Neuron (in vitro differentiated cells): ENCODE measurements at regions not wholly inside any gene's neighbourhood (a gene's known extent, or its start where the extent isn't known, plus 50 kb on each side); places are given as distances from the start of the nearest gene placed in this dataset.

ENCODE experiments used
- H2AFZ ChIP-seq: one replicate; pipeline ENCODE4 v1.6.1; 2013; ENCODE audit warnings: low read depth, mild to moderate bottlenecking, inconsistent platforms, low read length, moderate library complexity
- H3K27me3 ChIP-seq: one replicate; pipeline ENCODE4 v1.6.1; 2013; ENCODE audit warnings: low read length; ENCODE audit not compliant: insufficient read depth
- H3K36me3 ChIP-seq: one replicate; pipeline ENCODE4 v1.6.1; 2013; ENCODE audit warnings: low read length; ENCODE audit not compliant: insufficient read depth
- H3K4me1 ChIP-seq: one replicate; pipeline ENCODE4 v1.6.1; 2013; ENCODE audit warnings: low read length; ENCODE audit not compliant: insufficient read depth
- H3K4me3 ChIP-seq: 2 replicates; pipeline ENCODE4 v1.5.1; 2013; ENCODE audit warnings: mild to moderate bottlenecking, low read length, moderate library complexity
- H3K9me3 ChIP-seq: one replicate; pipeline ENCODE4 v1.6.1; 2013; ENCODE audit warnings: low read length

- Histone ChIP-seq H2AFZ (no peak overlapping the region), H3K9me3 (no peaks in the 10 kb centered on the region), H3K4me1 (no peaks in the 10 kb centered on the region), H3K27me3 (no peaks in the 10 kb centered on the region), H3K36me3 (no peaks in the 10 kb centered on the region), H3K4me3 (no peak overlapping the region)
Measured at GRCh38 chr4:24131954-24132673, 242.3 kb upstream of the PPARGC1A start.

GRCh38 chr4:24130637-24131036, 240.8 kb upstream of the PPARGC1A start:
- H3K27me3 ChIP-seq = no peaks in the 10 kb centered on the region
- H3K4me1 ChIP-seq = no peaks in the 10 kb centered on the region
- no peak overlapping the region for H2AFZ ChIP-seq
- H3K4me3 ChIP-seq = no peak overlapping the region
- no peaks in the 10 kb centered on the region for H3K36me3 ChIP-seq
- H3K9me3 ChIP-seq = no peaks in the 10 kb centered on the region

- H3K4me3 ChIP-seq = no peak overlapping the region
- no peaks in the 10 kb centered on the region for H3K36me3 ChIP-seq
- no peaks in the 10 kb centered on the region for H3K9me3 ChIP-seq
- no peaks in the 10 kb centered on the region for H3K4me1 ChIP-seq
- no peaks in the 10 kb centered on the region for H3K27me3 ChIP-seq
- no peak overlapping the region for H2AFZ ChIP-seq
Measured at GRCh38 chr4:24126776-24127175, 236.9 kb upstream of the PPARGC1A start.

- H3K27me3 ChIP-seq = no peaks in the 10 kb centered on the region
- no peak overlapping the region for H2AFZ ChIP-seq
- no peaks in the 10 kb centered on the region for H3K4me1 ChIP-seq
- no peaks in the 10 kb centered on the region for H3K36me3 ChIP-seq
- H3K4me3 ChIP-seq = no peak overlapping the region
- no peaks in the 10 kb centered on the region for H3K9me3 ChIP-seq
Measured at GRCh38 chr4:24121395-24122175, 231.7 kb upstream of the PPARGC1A start.

- Histone ChIP-seq H3K36me3 (no peaks in the 10 kb centered on the region), H3K9me3 (no peaks in the 10 kb centered on the region), H2AFZ (no peak overlapping the region), H3K4me1 (no peaks in the 10 kb centered on the region), H3K4me3 (no peak overlapping the region), H3K27me3 (no peaks in the 10 kb centered on the region)
Measured at GRCh38 chr4:24117975-24118374, 228.1 kb upstream of the PPARGC1A start.

- Histone ChIP-seq H3K36me3 (no peaks in the 10 kb centered on the region), H3K4me1 (no peaks in the 10 kb centered on the region), H3K27me3 (no peaks in the 10 kb centered on the region), H2AFZ (no peak overlapping the region), H3K9me3 (no peaks in the 10 kb centered on the region), H3K4me3 (no peak overlapping the region)
Measured at GRCh38 chr4:24116107-24116506, 226.3 kb upstream of the PPARGC1A start.

GRCh38 chr4:24114919-24115500, 225.2 kb upstream of the PPARGC1A start:
- Histone ChIP-seq H2AFZ (no peak overlapping the region), H3K27me3 (no peaks in the 10 kb centered on the region), H3K4me3 (no peak overlapping the region)

DNA sequence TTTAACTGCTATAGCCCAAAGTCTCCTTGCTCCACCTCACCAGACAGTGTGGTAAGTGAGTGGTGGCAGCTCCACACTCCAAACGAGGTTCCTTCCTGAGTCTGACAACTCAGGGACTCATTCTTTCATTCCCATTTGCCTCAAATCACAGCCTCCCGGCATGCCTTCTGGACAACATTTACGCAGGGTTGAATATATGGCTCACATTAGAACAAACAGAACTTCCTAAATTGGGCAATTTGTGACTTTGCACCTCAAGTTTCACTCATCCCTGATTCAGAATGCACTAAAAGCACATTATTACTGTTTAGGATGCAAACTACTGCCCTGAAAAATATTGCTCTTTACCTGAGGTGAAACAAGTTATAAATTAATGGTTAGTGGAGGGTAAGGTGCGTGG, 224.6 kb upstream of the PPARGC1A start:
- Histone ChIP-seq H3K27me3 (no peaks in the 10 kb centered on the region), H3K4me3 (no peak overlapping the region), H2AFZ (no peak overlapping the region), H3K4me1 (no peaks in the 10 kb centered on the region), H3K36me3 (no peaks in the 10 kb centered on the region), H3K9me3 (no peaks in the 10 kb centered on the region)

More at GRCh38 chr4:24114919-24115500, 225.2 kb upstream of the PPARGC1A start:
- no peaks in the 10 kb centered on the region for H3K36me3 ChIP-seq
- no peaks in the 10 kb centered on the region for H3K4me1 ChIP-seq
- H3K9me3 ChIP-seq = no peaks in the 10 kb centered on the region

- Histone ChIP-seq H3K9me3 (no peaks in the 10 kb centered on the region), H3K4me3 (no peak overlapping the region), H3K27me3 (no peaks in the 10 kb centered on the region), H2AFZ (no peak overlapping the region), H3K36me3 (no peaks in the 10 kb centered on the region), H3K4me1 (no peaks in the 10 kb centered on the region)
Measured at GRCh38 chr4:24112466-24112865, 222.6 kb upstream of the PPARGC1A start.

- H3K4me3 ChIP-seq = no peak overlapping the region
- no peaks in the 10 kb centered on the region for H3K9me3 ChIP-seq
- H3K4me1 ChIP-seq = no peaks in the 10 kb centered on the region
- H3K27me3 ChIP-seq = no peaks in the 10 kb centered on the region
- H2AFZ ChIP-seq = no peak overlapping the region
- H3K36me3 ChIP-seq = no peaks in the 10 kb centered on the region
Measured at GRCh38 chr4:24108567-24108966, 218.7 kb upstream of the PPARGC1A start.

DNA sequence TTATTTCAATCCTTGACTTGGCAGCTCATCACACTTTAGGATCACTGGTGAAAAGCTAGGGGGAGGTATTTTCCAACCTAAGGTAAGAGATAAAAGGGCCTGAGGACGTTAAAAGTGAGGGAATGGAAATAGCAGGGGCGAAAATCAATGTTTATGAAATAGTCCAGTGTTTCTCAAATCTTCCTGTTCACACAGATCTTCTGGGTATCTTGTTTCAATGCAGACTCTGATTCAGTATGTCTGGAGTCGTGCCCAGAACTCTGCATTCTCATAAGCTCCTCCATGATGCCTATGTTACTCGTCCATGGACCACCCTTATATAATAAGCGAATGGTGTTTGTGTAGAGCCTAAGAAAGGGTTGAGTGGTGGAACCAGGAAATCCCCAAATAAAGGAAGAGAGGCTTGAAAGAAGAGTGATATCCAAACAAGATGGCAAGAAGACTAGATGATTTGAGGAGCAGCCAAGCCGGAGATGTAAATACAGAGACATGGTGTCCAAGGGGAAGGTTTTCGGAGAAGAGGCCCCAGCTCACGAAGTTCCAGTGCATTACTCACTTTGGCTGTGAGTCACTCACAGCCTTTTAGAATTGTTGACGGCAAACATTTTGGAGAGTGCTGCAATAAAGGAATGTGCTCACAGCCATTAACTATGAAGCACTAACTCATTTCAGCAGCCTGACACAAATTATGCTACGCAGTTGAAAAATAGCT, 215.6 kb upstream of the PPARGC1A start:
- H2AFZ ChIP-seq = no peak overlapping the region
- no peaks in the 10 kb centered on the region for H3K36me3 ChIP-seq
- no peak overlapping the region for H3K4me3 ChIP-seq
- H3K4me1 ChIP-seq = no peaks in the 10 kb centered on the region
- H3K27me3 ChIP-seq = no peaks in the 10 kb centered on the region
- H3K9me3 ChIP-seq = no peaks in the 10 kb centered on the region

GRCh38 chr4:24104158-24104565, 214.3 kb upstream of the PPARGC1A start:
- Histone ChIP-seq H3K4me3 (no peak overlapping the region), H3K36me3 (no peaks in the 10 kb centered on the region), H3K27me3 (no peaks in the 10 kb centered on the region), H3K9me3 (no peaks in the 10 kb centered on the region), H3K4me1 (no peaks in the 10 kb centered on the region), H2AFZ (no peak overlapping the region)
